Muscle of arm (tissue), 1 donor: ENCODE measurements at regions not wholly inside any gene's neighbourhood (a gene's known extent, or its start where the extent isn't known, plus 50 kb on each side); places are given as distances from the start of the nearest gene placed in this dataset.

Experiments used
- DNase-seq: peaks from one replicate; pipeline ENCODE4 v3.0.0-alpha.2; 2013

- DNase-seq, result no peak
These were observed 322.6 kb upstream of the SEMA3D start for GRCh38 chr7:85509476-85509875.

GRCh38 chr7:85508642-85509410 is 322.0 kb upstream of the SEMA3D start:
- DNase-seq, result no peak

GRCh38 chr7:85498031-85498430 is 311.2 kb upstream of the SEMA3D start:
- DNase-seq, result peak; percentile 38

- DNase-seq, result no peak
These were observed 302.6 kb upstream of the SEMA3D start for GRCh38 chr7:85489498-85489897.

GRCh38 chr7:85488406-85488805 is 301.6 kb upstream of the SEMA3D start:
- DNase-seq, result no peak

- DNase-seq, result peak; percentile 86
These were observed 296.3 kb upstream of the SEMA3D start for GRCh38 chr7:85483177-85483576.

GRCh38 chr7:85480666-85481065 is 293.8 kb upstream of the SEMA3D start:
- no peak for DNase-seq

- DNase-seq, result peak; percentile 70
These were observed 293.2 kb upstream of the SEMA3D start for GRCh38 chr7:85479918-85480643.

- no peak for DNase-seq
These were observed 291.7 kb upstream of the SEMA3D start for GRCh38 chr7:85478530-85478929.

GRCh38 chr7:85475476-85475875 is 288.6 kb upstream of the SEMA3D start:
- no peak for DNase-seq

- no peak for DNase-seq
These were observed 288.2 kb upstream of the SEMA3D start for GRCh38 chr7:85475071-85475470.

- no peak for DNase-seq
These were observed 287.4 kb upstream of the SEMA3D start for GRCh38 chr7:85474234-85474633.

GRCh38 chr7:85471740-85472139 is 284.9 kb upstream of the SEMA3D start:
- no peak for DNase-seq

GRCh38 chr7:85471307-85471706 is 284.5 kb upstream of the SEMA3D start:
- DNase-seq, result no peak

- DNase-seq, result no peak
These were observed 282.7 kb upstream of the SEMA3D start for GRCh38 chr7:85469446-85470010.

- no peak for DNase-seq
These were observed 277.3 kb upstream of the SEMA3D start for GRCh38 chr7:85464042-85464651.

- no peak for DNase-seq
These were observed 275.8 kb upstream of the SEMA3D start for GRCh38 chr7:85462671-85463070.

GRCh38 chr7:85457911-85458310 is 271.1 kb upstream of the SEMA3D start:
- DNase-seq, result no peak

- DNase-seq, result no peak
These were observed 269.4 kb upstream of the SEMA3D start for GRCh38 chr7:85456254-85456653.

- DNase-seq, result no peak
These were observed 268.0 kb upstream of the SEMA3D start for GRCh38 chr7:85454904-85455303.

- DNase-seq, result no peak
These were observed 265.8 kb upstream of the SEMA3D start for GRCh38 chr7:85452674-85453073.

- no peak for DNase-seq
These were observed 262.6 kb upstream of the SEMA3D start for GRCh38 chr7:85449478-85449877.

- no peak for DNase-seq
These were observed 260.1 kb upstream of the SEMA3D start for GRCh38 chr7:85447004-85447403.
